ENCODE measurements at regions not wholly inside any gene's neighbourhood (a gene's known extent, or its start where the extent isn't known, plus 50 kb on each side); places are given as distances from the start of the nearest gene placed in this dataset.

DNA sequence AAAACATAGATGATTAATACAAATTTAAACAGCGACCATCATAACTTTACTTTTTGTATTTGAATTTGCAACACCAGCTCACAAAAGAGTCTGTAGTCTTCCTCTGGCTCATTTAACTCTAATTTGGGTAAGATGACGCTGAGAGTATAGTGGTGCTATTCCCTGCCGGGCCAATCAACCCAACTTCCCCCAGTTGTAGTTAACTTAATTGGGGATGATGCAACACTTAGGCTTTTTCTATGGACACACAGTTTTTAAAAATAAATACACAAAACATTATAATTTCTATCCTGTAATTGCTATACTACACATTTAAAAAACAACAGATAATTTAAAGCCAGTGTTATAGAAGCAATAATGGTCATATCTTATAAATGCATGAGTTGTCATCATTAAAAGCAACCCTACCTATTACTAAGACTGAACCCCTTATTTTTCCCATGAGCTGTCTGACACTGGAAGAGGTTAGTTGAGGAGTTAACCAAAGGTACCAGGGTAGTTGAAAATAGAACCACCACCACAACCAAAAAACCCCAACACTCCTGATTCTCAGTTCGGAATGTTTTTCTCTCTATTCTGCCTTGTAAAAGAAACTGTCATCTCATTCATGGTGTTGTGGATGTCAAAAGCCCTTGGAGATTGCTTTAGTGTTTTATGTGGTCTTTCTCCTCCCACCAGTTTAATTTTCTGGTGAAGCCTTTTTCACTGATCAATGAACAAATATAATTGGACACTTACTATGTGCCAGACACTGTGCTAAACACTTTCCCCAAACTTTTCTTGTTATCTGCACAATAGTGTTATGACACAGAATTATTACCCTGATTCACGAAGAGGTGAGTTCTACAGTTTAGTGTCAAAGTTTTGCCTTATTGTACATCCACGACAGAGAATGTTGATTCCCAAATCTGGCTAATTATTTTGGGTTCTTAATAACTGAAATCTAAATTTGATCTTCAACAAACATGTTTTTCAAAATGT lies 61.5 kb upstream of the RAPGEF2 start:
- Histone ChIP-seq H3K9me3 (ENCODE audit: low read length) (no peaks in the 10 kb centered on the region), H3K27ac (ENCODE audit: low read depth, low read length) (no peak overlapping the region), H3K36me3 (ENCODE audit: insufficient read depth, low read length) (no peaks in the 10 kb centered on the region), H3K4me1 (ENCODE audit: insufficient read depth, low read length) (no peaks in the 10 kb centered on the region), H3K9ac (ENCODE audit: low read length) (no peak overlapping the region), H3K4me3 (ENCODE audit: low read depth in 1 of 2, low read length in 2 of 2) (no peak overlapping the region), H3K27me3 (ENCODE audit: control insufficient read depth in 1 of 2, insufficient read depth in 2 of 2, low read length in 2 of 2) (no peaks in the 10 kb centered on the region)

DNA sequence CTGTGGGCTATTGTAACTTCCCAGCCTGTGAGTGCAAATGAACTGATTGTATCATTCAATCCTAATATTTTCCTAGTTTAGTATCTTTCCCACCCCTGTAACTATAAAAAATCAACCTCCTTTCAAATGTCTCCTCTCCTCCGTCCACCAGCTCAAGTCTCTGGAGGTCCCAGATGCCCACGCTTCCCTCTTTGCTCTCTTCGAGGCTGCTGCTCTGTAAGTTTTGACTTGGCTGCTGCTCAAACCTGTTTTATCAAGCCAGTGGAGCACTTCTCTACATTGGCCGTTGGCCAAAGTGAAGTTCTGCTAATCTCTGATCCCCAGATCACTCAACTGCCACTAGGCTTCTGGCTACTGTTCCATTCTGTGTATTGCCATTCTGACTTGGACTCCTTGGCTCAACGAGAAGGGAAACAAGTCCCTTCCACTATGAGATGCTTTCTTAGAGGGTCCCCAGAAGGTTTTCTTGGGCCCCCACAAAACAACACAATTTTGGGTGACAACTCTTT lies 60.7 kb upstream of the RAPGEF2 start:
- Histone ChIP-seq H3K9me3 (ENCODE audit: low read length) (no peaks in the 10 kb centered on the region), H3K4me3 (ENCODE audit: low read depth in 1 of 2, low read length in 2 of 2) (no peak overlapping the region), H3K36me3 (ENCODE audit: insufficient read depth, low read length) (no peaks in the 10 kb centered on the region), H3K4me1 (ENCODE audit: insufficient read depth, low read length) (no peaks in the 10 kb centered on the region), H3K27ac (ENCODE audit: low read depth, low read length) (no peak overlapping the region), H3K27me3 (ENCODE audit: control insufficient read depth in 1 of 2, insufficient read depth in 2 of 2, low read length in 2 of 2) (no peaks in the 10 kb centered on the region), H3K9ac (ENCODE audit: low read length) (no peak overlapping the region)

DNA sequence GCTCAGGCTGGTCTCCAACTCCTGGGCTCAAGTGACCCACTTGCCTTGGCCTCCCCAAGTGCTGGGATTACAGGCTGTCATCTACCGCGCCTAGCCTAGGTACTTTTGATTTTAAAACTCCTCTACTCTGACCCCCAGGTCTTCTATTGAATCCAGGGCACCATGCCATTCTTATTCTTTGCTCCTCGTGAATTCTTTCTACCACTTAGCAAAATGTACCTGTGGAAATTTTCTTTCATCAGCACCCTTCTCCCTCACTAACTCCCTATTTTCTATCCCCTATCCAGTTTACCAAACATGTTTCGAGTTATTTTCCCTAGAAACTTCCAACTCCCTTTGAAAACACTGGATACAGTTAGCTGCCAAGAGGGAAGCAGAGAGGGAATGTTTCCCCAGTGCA lies 60.0 kb upstream of the RAPGEF2 start:
- Histone ChIP-seq H3K9me3 (ENCODE audit: low read length) (no peaks in the 10 kb centered on the region), H3K27me3 (ENCODE audit: control insufficient read depth in 1 of 2, insufficient read depth in 2 of 2, low read length in 2 of 2) (no peaks in the 10 kb centered on the region), H3K27ac (ENCODE audit: low read depth, low read length) (no peak overlapping the region), H3K4me1 (ENCODE audit: insufficient read depth, low read length) (no peaks in the 10 kb centered on the region), H3K4me3 (ENCODE audit: low read depth in 1 of 2, low read length in 2 of 2) (no peak overlapping the region), H3K9ac (ENCODE audit: low read length) (no peak overlapping the region), H3K36me3 (ENCODE audit: insufficient read depth, low read length) (no peaks in the 10 kb centered on the region)

DNA sequence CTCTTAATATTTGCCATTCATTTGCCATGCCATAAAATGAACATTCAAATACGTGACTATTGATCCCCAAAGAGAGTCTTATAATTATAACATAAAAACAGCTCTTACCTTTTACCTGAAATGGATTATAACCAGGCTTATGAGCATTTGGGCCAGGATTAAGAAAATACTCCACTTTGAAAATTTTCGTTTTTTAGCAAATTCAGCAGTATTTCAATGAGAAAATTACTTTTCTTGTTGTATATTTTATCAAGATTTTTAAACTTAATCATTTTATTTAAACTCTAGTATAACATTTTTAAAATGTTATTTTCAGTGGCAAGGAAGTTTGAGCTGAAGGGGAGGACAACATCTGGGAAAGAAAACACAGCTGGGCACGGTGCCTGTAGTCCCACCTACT lies 59.0 kb upstream of the RAPGEF2 start:
- Histone ChIP-seq H3K36me3 (ENCODE audit: insufficient read depth, low read length) (no peaks in the 10 kb centered on the region), H3K27ac (ENCODE audit: low read depth, low read length) (no peak overlapping the region), H3K27me3 (ENCODE audit: control insufficient read depth in 1 of 2, insufficient read depth in 2 of 2, low read length in 2 of 2) (no peaks in the 10 kb centered on the region), H3K4me1 (ENCODE audit: insufficient read depth, low read length) (no peaks in the 10 kb centered on the region), H3K9ac (ENCODE audit: low read length) (no peak overlapping the region), H3K4me3 (ENCODE audit: low read depth in 1 of 2, low read length in 2 of 2) (no peak overlapping the region), H3K9me3 (ENCODE audit: low read length) (no peaks in the 10 kb centered on the region)

DNA sequence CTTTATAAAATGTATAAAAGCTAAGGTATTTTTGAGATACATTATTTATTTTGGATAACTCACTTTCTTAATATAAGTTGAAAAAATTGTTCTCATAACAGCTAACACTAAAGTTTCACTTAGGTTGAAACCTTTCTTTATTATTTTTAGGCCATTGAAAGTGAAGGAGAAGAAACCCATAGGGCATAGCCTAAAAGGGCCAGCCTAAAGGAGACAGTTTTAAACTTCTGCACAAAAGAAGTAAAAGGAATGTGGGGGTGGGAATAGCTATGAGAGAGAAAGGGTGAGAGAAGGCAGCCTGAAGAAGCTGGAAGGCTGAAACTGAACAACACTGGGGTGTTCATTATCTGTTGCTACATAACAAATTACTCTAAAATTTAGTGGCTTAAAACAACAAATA lies 57.6 kb upstream of the RAPGEF2 start:
- Histone ChIP-seq H3K27me3 (ENCODE audit: control insufficient read depth in 1 of 2, insufficient read depth in 2 of 2, low read length in 2 of 2) (no peaks in the 10 kb centered on the region), H3K36me3 (ENCODE audit: insufficient read depth, low read length) (no peaks in the 10 kb centered on the region), H3K9me3 (ENCODE audit: low read length) (no peaks in the 10 kb centered on the region), H3K4me1 (ENCODE audit: insufficient read depth, low read length) (no peaks in the 10 kb centered on the region), H3K9ac (ENCODE audit: low read length) (no peak overlapping the region), H3K27ac (ENCODE audit: low read depth, low read length) (no peak overlapping the region), H3K4me3 (ENCODE audit: low read depth in 1 of 2, low read length in 2 of 2) (no peak overlapping the region)

DNA sequence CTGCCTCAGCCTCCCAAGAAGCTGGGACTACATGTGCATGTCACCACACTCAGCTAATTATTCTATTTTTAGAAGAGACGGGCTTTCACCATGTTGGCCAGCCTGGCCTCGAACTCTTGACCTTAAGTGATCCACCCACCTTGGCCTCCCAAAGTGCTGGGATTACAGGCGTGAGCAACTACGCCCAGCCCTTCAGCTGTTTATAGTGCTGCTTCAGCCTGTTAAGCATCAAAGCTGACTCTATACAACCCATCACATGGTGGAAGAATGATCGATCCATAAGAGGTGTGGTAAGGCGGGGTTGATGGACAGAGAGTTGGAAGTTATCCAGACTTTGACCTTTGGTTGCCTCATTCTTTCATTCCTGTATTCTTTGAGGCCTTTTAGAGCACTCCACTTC lies 56.2 kb upstream of the RAPGEF2 start:
- Histone ChIP-seq H3K4me1 (ENCODE audit: insufficient read depth, low read length) (no peaks in the 10 kb centered on the region), H3K4me3 (ENCODE audit: low read depth in 1 of 2, low read length in 2 of 2) (no peak overlapping the region), H3K36me3 (ENCODE audit: insufficient read depth, low read length) (no peaks in the 10 kb centered on the region), H3K9me3 (ENCODE audit: low read length) (no peaks in the 10 kb centered on the region), H3K27ac (ENCODE audit: low read depth, low read length) (no peak overlapping the region), H3K27me3 (ENCODE audit: control insufficient read depth in 1 of 2, insufficient read depth in 2 of 2, low read length in 2 of 2) (no peaks in the 10 kb centered on the region), H3K9ac (ENCODE audit: low read length) (no peak overlapping the region)

DNA sequence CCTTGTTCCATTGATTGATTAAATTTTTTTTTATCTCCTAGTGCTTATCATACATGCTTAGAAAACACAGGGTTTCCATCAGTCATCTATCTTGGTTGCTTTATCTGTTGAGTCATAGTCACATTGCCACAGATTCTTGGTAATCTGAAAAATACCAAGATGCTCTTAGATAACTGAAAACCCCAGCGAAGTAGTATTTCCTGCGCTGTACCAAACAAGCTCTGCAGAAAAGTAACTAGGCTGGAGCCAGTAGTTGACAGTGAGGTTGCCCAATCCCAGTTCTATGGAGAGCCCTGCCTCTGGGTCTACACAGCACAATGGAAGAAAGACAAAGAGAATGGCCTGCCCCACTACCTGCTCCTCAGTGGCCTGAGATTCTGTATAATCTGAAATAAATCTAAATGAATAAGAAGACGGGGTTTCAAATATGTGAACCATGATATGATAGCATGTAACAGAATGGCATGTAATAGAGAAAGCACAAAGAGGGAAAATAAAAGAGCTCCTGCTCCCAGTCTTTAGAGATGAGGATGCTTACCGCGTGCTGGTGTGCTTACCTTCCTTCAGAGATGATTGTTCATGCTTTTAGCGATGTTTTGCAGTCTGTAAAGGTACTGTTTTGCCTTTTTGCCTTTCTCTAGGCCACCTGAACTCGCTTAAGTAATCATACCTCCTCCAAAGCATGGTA lies 55.3 kb upstream of the RAPGEF2 start:
- H3K36me3 ChIP-seq (ENCODE audit: insufficient read depth, low read length), result no peaks in the 10 kb centered on the region
- H3K9me3 ChIP-seq (ENCODE audit: low read length), result no peaks in the 10 kb centered on the region
- peak overlapping the region in 1 of 2 donors; percentile 52 for H3K4me3 ChIP-seq (ENCODE audit: low read depth in 1 of 2, low read length in 2 of 2)
- H3K4me1 ChIP-seq (ENCODE audit: insufficient read depth, low read length), result no peaks in the 10 kb centered on the region
- H3K27ac ChIP-seq (ENCODE audit: low read depth, low read length), result no peak overlapping the region
- no peaks in the 10 kb centered on the region for H3K27me3 ChIP-seq (ENCODE audit: control insufficient read depth in 1 of 2, insufficient read depth in 2 of 2, low read length in 2 of 2)
- no peak overlapping the region for H3K9ac ChIP-seq (ENCODE audit: low read length)

DNA sequence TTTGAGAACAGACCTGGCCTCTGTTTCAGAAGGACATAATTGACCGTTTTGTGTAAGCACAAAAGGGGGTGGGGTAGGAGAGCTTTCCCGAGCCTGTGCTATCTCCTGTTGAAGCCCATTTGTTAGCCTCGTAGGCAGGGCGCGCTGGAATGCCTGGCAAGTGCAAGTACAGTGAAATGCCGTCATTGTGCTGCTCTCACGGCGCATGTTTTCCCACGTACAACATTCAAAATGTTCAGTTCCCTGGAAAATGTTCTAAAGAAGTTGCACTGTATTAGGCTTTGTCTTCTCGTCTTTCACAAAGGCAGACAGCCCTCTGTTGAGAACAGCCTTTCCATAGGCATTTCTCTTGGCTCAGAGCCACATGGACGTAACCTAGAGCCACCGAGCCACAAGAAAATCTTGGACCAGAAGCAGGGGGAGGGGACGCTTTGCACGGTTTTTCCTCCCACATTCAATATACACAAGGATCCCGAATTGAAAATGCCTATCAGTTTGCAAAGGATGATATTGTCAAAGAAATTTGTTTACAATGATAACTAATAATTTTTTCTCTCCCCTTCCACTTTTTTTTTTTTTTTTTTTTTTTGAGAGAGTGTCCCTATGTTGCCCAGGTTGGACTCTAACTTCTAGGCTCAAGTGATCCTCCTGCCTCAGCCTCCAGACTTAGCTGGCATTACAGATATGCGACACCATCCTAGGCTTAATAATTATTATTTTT lies 54.6 kb upstream of the RAPGEF2 start:
- no peak overlapping the region for H3K9ac ChIP-seq (ENCODE audit: low read length)
- H3K9me3 ChIP-seq (ENCODE audit: low read length), result no peaks in the 10 kb centered on the region
- H3K4me3 ChIP-seq (ENCODE audit: low read depth in 1 of 2, low read length in 2 of 2), result peak overlapping the region in 1 of 2 donors; percentile 52
- no peaks in the 10 kb centered on the region for H3K27me3 ChIP-seq (ENCODE audit: control insufficient read depth in 1 of 2, insufficient read depth in 2 of 2, low read length in 2 of 2)
- H3K36me3 ChIP-seq (ENCODE audit: insufficient read depth, low read length), result no peaks in the 10 kb centered on the region
- no peak overlapping the region for H3K27ac ChIP-seq (ENCODE audit: low read depth, low read length)
- no peaks in the 10 kb centered on the region for H3K4me1 ChIP-seq (ENCODE audit: insufficient read depth, low read length)

DNA sequence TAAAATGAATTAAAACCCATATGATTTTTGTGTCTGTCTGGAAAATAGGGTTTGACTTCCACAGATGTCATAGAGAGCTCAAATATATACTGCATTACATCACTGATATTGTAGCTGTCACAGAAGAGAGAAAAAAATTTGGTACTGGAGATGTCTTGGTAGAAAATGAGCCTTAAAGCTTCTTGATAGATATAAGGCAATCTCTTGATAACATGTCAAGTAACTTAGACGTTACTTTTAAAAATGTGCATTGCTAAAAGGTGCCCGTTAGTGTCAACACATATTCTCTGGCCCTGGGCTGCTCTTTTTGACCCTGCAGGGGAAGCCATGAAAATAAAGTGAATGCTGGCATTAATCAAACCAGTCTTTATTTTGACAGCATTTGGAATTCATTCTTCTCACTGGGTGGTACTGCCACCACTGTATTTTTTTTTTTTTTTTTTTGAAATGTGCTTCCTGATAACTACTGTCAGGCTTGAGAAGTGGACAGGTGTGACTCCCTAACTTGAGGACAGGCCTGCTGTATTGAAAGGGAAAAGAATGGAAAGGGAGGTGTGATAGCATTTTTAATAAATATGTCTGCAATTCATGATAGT lies 53.0 kb upstream of the RAPGEF2 start:
- H3K27me3 ChIP-seq (ENCODE audit: control insufficient read depth in 1 of 2, insufficient read depth in 2 of 2, low read length in 2 of 2), result no peaks in the 10 kb centered on the region
- H3K27ac ChIP-seq (ENCODE audit: low read depth, low read length), result no peak overlapping the region
- no peaks in the 10 kb centered on the region for H3K36me3 ChIP-seq (ENCODE audit: insufficient read depth, low read length)
- no peaks in the 10 kb centered on the region for H3K4me1 ChIP-seq (ENCODE audit: insufficient read depth, low read length)
- H3K9me3 ChIP-seq (ENCODE audit: low read length), result no peaks in the 10 kb centered on the region
- no peak overlapping the region for H3K4me3 ChIP-seq (ENCODE audit: low read depth in 1 of 2, low read length in 2 of 2)
- no peak overlapping the region for H3K9ac ChIP-seq (ENCODE audit: low read length)

DNA sequence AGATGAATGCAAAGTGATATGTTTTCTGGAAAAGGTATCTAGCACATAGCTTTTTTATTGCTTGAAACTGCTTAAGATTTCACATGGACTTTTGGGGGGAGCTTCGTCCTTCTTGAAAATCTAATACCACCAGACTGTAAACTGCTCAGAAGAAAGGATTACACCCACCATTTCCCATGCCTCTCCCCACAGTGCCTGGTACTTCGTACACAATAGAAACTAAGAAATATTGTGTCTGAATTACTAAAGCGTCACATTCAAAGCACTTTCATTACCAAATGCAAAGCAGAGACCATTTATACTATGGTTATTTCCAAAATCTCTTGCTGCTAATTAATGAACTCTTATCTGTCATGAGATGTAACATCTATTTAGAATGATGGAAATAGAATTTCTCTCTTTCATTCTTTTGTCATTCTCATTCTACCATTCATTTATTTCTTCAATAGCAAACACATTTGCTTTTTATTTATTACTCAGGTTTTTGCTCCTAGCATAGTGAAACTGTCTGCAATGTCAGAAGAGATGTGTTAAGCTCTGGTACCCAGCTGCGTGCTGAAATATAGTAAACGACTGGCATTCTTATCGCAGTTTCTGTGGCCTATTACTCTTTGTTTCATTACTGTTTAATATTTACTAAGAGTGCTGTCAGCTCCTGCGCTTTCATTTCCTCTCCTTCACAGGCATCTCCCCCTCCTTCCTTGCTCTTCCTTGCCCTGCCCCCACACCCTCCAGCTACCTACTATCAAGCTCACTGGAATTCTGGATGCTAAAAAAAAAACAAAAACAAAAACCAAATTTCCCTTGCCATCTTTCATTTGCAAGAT lies 51.4 kb upstream of the RAPGEF2 start:
- H3K27me3 ChIP-seq (ENCODE audit: control insufficient read depth in 1 of 2, insufficient read depth in 2 of 2, low read length in 2 of 2), result no peaks in the 10 kb centered on the region
- H3K27ac ChIP-seq (ENCODE audit: low read depth, low read length), result no peak overlapping the region
- no peaks in the 10 kb centered on the region for H3K4me1 ChIP-seq (ENCODE audit: insufficient read depth, low read length)
- peak overlapping the region; percentile 15 to 18 for H3K4me3 ChIP-seq (ENCODE audit: low read depth in 1 of 2, low read length in 2 of 2)
- no peaks in the 10 kb centered on the region for H3K9me3 ChIP-seq (ENCODE audit: low read length)
- no peak overlapping the region for H3K9ac ChIP-seq (ENCODE audit: low read length)
- H3K36me3 ChIP-seq (ENCODE audit: insufficient read depth, low read length), result no peaks in the 10 kb centered on the region
